MCF 10A (cell line): ENCODE measurements at regions not wholly inside any gene's neighbourhood (a gene's known extent, or its start where the extent isn't known, plus 50 kb on each side); places are given as distances from the start of the nearest gene placed in this dataset.

Experiments
- BruUV-seq: library from RNA; stranded (reverse); fragments of 400-500 nt; replicated peaks from 2 replicates; lab custom pipeline; 2021; lab: Mats Ljungman, UMichigan
- CTCF ChIA-PET: fragments of 300-600 bp; sonication (Branson Sonifier 250); formaldehyde crosslinking; extraction: SDS; loops from one replicate; lab custom pipeline; 2021; ENCODE audit warnings: antibody characterized with exemption, inconsistent platforms; lab: Yijun Ruan, JAX
- POLR2A ChIA-PET: fragments of 300-600, 350-650 bp; sonication (Branson Sonifier 250); formaldehyde crosslinking; extraction: SDS; loops from one replicate; lab custom pipeline; 2020; ENCODE audit warnings: antibody characterized with exemption, inconsistent platforms; lab: Yijun Ruan, JAX
- DNase-seq: peaks from one replicate; pipeline ENCODE4 v3.0.0-alpha.2; 2018; ENCODE audit not compliant: unreplicated experiment
- H3K27ac Mint-ChIP-seq: one replicate; pipeline ENCODE4 v1.8.0; 2022; ENCODE audit warnings: mild to moderate bottlenecking, low read depth, mixed read lengths; ENCODE audit not compliant: unreplicated experiment
- H3K27me3 Mint-ChIP-seq: one replicate; pipeline ENCODE4 v1.8.0; 2022; ENCODE audit warnings: mixed read lengths; ENCODE audit not compliant: insufficient read depth, unreplicated experiment
- H3K36me3 Mint-ChIP-seq: one replicate; pipeline ENCODE4 v1.8.0; 2022; ENCODE audit warnings: mild to moderate bottlenecking, moderate library complexity, mixed read lengths; ENCODE audit not compliant: insufficient read depth, unreplicated experiment
- H3K4me1 Mint-ChIP-seq: one replicate; pipeline ENCODE4 v1.8.0; 2022; ENCODE audit warnings: mixed read lengths; ENCODE audit not compliant: insufficient read depth, unreplicated experiment
- H3K4me3 Mint-ChIP-seq: one replicate; pipeline ENCODE4 v1.8.0; 2022; ENCODE audit warnings: mild to moderate bottlenecking, moderate library complexity, mixed read lengths; ENCODE audit not compliant: unreplicated experiment
- H3K9me3 Mint-ChIP-seq: one replicate; pipeline ENCODE4 v1.8.0; 2022; ENCODE audit warnings: mixed read lengths; ENCODE audit not compliant: unreplicated experiment
- CTCF ChIP-seq: fragments of 200-600 bp; IDR thresholded peaks from one replicate; pipeline ENCODE4 v1.8.0; 2022; ENCODE audit warnings: antibody characterized with exemption, mild to moderate bottlenecking; ENCODE audit not compliant: unreplicated experiment
- intact Hi-C: fragments of 100-400 bp; cut with micrococcal nuclease; formaldehyde crosslinking; loops from 2 replicates; pipeline ENCODE4 v1.14.1; 2022

- DNase-seq, result peak; percentile 63
- no peaks in the 10 kb centered on the region for H3K27me3 Mint-ChIP-seq
Measured at GRCh38 chr6:48036316-48036715, 74.7 kb downstream of the PTCHD4 start.

GRCh38 chr6:48032151-48032550, 78.8 kb downstream of the PTCHD4 start:
- ChIA-PET CTCF (interaction anchor here (0.6 kb wide), 1 partner anchor 1428 kb away, joined by 3 read pairs; no protein-coding TSS in a partner anchor), POLR2A (interaction anchor here (0.6 to 1.0 kb wide), 4 partner anchors 16 to 295 kb away, joined by 3 read pairs; no protein-coding TSS in a partner anchor)
- H3K4me1 Mint-ChIP-seq, result peaks cover 14% of the 10 kb centered on the region
- peak; percentile 57 for DNase-seq
- no peaks in the 10 kb centered on the region for H3K9me3 Mint-ChIP-seq
- no peaks in the 10 kb centered on the region for H3K27me3 Mint-ChIP-seq
- no peak overlapping the region for H3K4me3 Mint-ChIP-seq
- BruUV-seq, result no TSS peak
- H3K36me3 Mint-ChIP-seq, result peaks cover under 1% of the 10 kb centered on the region
- no peak for TF ChIP-seq CTCF
- intact Hi-C loops, result no loop called here
- no peak overlapping the region for H3K27ac Mint-ChIP-seq

More at GRCh38 chr6:48036316-48036715, 74.7 kb downstream of the PTCHD4 start:
- Mint-ChIP-seq H3K36me3 (peaks cover 10% of the 10 kb centered on the region), H3K27ac (peak overlapping the region; percentile 40), H3K4me3 (no peak overlapping the region), H3K4me1 (peaks cover 14% of the 10 kb centered on the region), H3K9me3 (no peaks in the 10 kb centered on the region)
- POLR2A ChIA-PET, result no interaction called here
- BruUV-seq, result no TSS peak
- no peak for TF ChIP-seq CTCF
- CTCF ChIA-PET, result no interaction called here
- intact Hi-C loops, result no loop called here

GRCh38 chr6:48031711-48032110, 79.3 kb downstream of the PTCHD4 start:
- Mint-ChIP-seq H3K4me1 (peaks cover 11% of the 10 kb centered on the region), H3K27me3 (no peaks in the 10 kb centered on the region), H3K9me3 (no peaks in the 10 kb centered on the region), H3K4me3 (no peak overlapping the region), H3K36me3 (no peaks in the 10 kb centered on the region), H3K27ac (no peak overlapping the region)
- ChIA-PET CTCF (no interaction called here), POLR2A (interaction anchor here (0.6 to 0.7 kb wide), 2 partner anchors 74 to 296 kb away, joined by 3 read pairs; no protein-coding TSS in a partner anchor)
- no peak for DNase-seq
- TF ChIP-seq CTCF, result no peak
- intact Hi-C loops, result no loop called here
- no TSS peak for BruUV-seq

GRCh38 chr6:48027704-48028435, 83.1 kb downstream of the PTCHD4 start:
- POLR2A ChIA-PET, result no interaction called here
- BruUV-seq, result no TSS peak
- H3K27ac Mint-ChIP-seq, result peak overlapping the region; percentile 66

More at GRCh38 chr6:48027704-48028435, 83.1 kb downstream of the PTCHD4 start:
- Mint-ChIP-seq H3K9me3 (no peaks in the 10 kb centered on the region), H3K27me3 (no peaks in the 10 kb centered on the region), H3K4me3 (no peak overlapping the region), H3K36me3 (no peaks in the 10 kb centered on the region), H3K4me1 (no peaks in the 10 kb centered on the region)
- peak; percentile 11 for DNase-seq
- CTCF ChIA-PET, result no interaction called here
- intact Hi-C loops, result no loop called here
- TF ChIP-seq CTCF, result no peak
